ENCODE measurements at regions not wholly inside any gene's neighbourhood (a gene's known extent, or its start where the extent isn't known, plus 50 kb on each side); places are given as distances from the start of the nearest gene placed in this dataset.

DNA sequence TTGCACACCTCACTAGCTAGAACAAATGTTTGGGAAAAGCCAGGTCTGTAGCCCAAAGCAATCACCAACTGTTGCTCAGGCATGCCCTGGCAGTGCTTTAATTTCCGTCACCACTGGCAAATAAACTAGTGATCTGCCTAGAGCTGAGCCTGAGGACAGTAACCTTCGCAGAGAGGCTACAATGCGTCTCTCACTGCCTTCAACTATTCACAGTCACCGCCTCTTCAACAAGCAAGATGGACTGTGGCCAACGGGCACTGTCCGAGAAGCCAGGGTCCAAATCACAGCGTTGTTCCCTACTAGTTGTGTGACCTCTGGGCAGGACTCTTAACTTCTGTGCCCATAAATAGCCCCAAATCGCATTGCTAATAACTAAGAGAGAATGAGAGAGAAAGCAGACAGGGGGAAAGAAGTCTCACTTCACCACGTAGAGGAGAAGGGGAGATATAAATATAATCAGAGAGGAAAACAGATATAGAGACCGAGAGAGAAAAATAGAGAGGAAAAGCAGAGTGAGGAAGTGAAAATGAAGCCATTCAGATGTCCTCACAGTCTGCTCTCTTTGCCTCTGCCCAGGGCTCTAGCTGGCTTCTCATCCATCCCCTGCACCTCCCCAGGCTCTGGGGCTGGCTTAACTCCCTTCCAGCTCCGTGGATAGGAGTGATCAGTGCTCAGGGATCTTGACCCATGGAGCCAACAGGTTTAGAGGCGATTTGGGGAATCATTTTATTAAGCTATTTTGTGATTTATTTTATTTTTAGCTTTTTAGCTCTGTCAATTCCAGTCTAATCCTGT lies 157.9 kb downstream of the ZDHHC21 start (continued):
- no peak for TF ChIP-seq RXRA (IDR thresholded peaks at IDR 0.05; ENCODE audit: insufficient read depth, low read depth, low read length)
- no peak for TF ChIP-seq PHF8 (conservative IDR thresholded peaks at IDR 0.05; ENCODE audit: low read depth, low read length)
- TF ChIP-seq, protein P1, sequence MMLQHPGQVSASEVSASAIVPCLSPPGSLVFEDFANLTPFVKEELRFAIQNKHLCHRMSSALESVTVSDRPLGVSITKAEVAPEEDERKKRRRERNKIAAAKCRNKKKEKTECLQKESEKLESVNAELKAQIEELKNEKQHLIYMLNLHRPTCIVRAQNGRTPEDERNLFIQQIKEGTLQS (IDR thresholded peaks at IDR 0.05; ENCODE audit: insufficient read depth, low read depth, low read length): no peak
- no peak for TF ChIP-seq BACH1 (IDR thresholded peaks at IDR 0.05; ENCODE audit: low read length)
- TF ChIP-seq POLR2AphosphoS5 (IDR thresholded peaks at IDR 0.05; ENCODE audit: low read depth, low read length): no peak
- TF ChIP-seq, protein P2, sequence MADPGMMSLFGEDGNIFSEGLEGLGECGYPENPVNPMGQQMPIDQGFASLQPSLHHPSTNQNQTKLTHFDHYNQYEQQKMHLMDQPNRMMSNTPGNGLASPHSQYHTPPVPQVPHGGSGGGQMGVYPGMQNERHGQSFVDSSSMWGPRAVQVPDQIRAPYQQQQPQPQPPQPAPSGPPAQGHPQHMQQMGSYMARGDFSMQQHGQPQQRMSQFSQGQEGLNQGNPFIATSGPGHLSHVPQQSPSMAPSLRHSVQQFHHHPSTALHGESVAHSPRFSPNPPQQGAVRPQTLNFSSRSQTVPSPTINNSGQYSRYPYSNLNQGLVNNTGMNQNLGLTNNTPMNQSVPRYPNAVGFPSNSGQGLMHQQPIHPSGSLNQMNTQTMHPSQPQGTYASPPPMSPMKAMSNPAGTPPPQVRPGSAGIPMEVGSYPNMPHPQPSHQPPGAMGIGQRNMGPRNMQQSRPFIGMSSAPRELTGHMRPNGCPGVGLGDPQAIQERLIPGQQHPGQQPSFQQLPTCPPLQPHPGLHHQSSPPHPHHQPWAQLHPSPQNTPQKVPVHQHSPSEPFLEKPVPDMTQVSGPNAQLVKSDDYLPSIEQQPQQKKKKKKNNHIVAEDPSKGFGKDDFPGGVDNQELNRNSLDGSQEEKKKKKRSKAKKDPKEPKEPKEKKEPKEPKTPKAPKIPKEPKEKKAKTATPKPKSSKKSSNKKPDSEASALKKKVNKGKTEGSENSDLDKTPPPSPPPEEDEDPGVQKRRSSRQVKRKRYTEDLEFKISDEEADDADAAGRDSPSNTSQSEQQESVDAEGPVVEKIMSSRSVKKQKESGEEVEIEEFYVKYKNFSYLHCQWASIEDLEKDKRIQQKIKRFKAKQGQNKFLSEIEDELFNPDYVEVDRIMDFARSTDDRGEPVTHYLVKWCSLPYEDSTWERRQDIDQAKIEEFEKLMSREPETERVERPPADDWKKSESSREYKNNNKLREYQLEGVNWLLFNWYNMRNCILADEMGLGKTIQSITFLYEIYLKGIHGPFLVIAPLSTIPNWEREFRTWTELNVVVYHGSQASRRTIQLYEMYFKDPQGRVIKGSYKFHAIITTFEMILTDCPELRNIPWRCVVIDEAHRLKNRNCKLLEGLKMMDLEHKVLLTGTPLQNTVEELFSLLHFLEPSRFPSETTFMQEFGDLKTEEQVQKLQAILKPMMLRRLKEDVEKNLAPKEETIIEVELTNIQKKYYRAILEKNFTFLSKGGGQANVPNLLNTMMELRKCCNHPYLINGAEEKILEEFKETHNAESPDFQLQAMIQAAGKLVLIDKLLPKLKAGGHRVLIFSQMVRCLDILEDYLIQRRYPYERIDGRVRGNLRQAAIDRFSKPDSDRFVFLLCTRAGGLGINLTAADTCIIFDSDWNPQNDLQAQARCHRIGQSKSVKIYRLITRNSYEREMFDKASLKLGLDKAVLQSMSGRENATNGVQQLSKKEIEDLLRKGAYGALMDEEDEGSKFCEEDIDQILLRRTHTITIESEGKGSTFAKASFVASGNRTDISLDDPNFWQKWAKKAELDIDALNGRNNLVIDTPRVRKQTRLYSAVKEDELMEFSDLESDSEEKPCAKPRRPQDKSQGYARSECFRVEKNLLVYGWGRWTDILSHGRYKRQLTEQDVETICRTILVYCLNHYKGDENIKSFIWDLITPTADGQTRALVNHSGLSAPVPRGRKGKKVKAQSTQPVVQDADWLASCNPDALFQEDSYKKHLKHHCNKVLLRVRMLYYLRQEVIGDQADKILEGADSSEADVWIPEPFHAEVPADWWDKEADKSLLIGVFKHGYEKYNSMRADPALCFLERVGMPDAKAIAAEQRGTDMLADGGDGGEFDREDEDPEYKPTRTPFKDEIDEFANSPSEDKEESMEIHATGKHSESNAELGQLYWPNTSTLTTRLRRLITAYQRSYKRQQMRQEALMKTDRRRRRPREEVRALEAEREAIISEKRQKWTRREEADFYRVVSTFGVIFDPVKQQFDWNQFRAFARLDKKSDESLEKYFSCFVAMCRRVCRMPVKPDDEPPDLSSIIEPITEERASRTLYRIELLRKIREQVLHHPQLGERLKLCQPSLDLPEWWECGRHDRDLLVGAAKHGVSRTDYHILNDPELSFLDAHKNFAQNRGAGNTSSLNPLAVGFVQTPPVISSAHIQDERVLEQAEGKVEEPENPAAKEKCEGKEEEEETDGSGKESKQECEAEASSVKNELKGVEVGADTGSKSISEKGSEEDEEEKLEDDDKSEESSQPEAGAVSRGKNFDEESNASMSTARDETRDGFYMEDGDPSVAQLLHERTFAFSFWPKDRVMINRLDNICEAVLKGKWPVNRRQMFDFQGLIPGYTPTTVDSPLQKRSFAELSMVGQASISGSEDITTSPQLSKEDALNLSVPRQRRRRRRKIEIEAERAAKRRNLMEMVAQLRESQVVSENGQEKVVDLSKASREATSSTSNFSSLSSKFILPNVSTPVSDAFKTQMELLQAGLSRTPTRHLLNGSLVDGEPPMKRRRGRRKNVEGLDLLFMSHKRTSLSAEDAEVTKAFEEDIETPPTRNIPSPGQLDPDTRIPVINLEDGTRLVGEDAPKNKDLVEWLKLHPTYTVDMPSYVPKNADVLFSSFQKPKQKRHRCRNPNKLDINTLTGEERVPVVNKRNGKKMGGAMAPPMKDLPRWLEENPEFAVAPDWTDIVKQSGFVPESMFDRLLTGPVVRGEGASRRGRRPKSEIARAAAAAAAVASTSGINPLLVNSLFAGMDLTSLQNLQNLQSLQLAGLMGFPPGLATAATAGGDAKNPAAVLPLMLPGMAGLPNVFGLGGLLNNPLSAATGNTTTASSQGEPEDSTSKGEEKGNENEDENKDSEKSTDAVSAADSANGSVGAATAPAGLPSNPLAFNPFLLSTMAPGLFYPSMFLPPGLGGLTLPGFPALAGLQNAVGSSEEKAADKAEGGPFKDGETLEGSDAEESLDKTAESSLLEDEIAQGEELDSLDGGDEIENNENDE (IDR thresholded peaks at IDR 0.05; ENCODE audit: insufficient replicate concordance, low read length): no peak
- TF ChIP-seq GTF2F1 (IDR thresholded peaks at IDR 0.05; ENCODE audit: borderline replicate concordance, low read depth, low read length): no peak
- TF ChIP-seq ZNF274 (IDR thresholded peaks at IDR 0.05; ENCODE audit: borderline replicate concordance, extremely low read depth, low read length): no peak
- no peak for TF ChIP-seq GABPA (IDR thresholded peaks at IDR 0.05; ENCODE audit: borderline replicate concordance, insufficient read depth, low read length)
- no peak for TF ChIP-seq YY1 (IDR thresholded peaks at IDR 0.05; ENCODE audit: low read depth, low read length)
